GM21423 (cell line): ENCODE measurements at regions not wholly inside any gene's neighbourhood (a gene's known extent, or its start where the extent isn't known, plus 50 kb on each side); places are given as distances from the start of the nearest gene placed in this dataset.

Experiments used
- ATAC-seq: cut with Tn5 transposase; IDR thresholded peaks from one replicate; pipeline ENCODE4 v1.9.1; 2021; ENCODE audit warnings: mild to moderate bottlenecking, moderate library complexity; ENCODE audit not compliant: unreplicated experiment

DNA sequence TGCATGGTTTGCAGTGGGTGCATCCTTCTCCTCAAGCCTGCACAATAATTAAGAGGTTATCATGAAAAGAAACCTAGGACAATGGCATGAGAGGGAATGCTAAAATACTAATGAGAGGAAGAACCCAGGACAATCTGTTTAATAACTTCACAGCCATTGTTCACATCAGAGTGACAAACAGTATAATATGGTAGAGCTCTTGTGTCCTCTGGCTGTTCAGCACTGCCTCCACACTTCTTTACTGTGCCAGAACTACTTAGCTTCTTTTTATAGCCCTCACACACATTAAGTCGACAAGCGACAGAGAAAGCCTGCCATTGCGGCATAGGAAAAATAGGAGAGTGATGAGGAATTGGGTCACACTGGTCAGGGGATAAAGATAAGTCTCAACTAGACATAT is 65.0 kb upstream of the MEIS2 start:
- no peak for ATAC-seq

DNA sequence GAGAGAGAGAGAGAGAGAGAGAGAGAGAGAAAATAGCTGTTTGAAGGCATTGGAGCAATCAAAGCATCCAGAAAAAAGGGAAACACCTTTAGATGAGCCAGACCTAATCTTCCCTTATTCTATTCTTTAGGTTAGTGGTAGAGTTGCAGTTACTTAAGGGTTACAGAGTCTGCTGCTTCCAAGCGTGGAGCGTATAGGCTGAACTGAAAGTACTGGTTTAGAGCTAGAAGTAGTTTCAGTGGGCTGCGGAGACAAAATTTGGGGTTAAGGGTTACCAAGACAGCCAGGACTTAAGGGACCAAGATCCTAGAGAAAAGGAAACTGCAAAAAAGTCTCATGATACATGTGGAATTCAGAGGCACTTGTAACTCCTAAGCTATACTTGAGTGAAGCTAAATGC is 66.1 kb upstream of the MEIS2 start:
- ATAC-seq = no peak

DNA sequence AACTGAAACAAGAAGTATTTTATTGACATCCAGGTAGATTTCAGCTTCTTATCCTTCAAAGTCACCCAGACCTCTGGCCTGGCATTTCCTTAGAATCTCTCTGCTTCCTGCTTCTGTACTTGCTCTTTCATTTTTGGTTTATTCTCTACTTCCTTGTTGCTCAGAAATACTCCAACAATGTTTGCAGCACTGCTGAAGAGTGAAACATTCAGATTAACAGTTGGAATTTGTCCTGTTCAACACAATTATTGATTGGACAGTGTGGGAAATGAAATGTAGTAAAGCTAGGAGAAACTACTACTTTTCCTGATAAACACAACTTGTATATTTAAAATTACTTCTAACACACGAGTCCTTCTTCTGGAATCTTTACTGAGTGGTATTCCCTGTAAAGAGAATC is 81.0 kb upstream of the MEIS2 start:
- no peak for ATAC-seq

DNA sequence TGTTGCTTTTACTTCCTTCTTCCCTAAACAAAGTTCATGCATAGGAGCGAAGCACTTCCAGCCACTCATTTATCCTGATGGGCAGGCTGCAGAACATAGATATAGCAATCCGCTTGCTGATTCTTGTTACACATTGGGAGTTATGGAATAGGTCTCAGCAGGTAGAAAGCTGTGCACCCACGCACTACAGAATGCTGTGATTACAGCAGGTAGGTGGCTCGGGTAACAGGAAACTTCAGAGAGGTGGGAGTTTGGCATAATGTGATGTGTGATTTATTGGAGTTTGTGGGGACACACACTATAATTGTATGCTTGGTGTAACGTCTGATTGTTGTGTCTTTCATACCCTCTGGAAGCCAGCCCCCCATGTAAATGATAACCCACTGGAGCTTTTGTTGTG is 99.2 kb upstream of the MEIS2 start:
- ATAC-seq = no peak

DNA sequence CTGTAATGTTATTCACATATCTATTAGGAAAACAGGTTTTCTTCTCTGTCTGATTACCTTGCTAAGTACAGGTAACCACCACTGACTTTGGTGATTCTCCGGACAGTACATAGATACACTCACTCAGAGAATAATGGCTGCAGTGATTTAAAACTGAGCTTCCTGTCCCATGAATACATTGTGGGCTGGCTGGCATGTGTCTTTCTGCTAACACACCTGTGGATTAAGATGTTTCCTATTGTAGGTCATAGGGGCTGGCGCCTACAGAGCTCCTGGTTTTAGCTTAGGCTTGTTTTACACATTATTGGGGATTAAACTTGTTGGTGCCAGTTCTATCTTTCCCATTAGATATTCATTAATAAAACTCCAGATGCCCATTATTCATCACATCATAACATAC is 102.7 kb upstream of the MEIS2 start:
- ATAC-seq = no peak

DNA sequence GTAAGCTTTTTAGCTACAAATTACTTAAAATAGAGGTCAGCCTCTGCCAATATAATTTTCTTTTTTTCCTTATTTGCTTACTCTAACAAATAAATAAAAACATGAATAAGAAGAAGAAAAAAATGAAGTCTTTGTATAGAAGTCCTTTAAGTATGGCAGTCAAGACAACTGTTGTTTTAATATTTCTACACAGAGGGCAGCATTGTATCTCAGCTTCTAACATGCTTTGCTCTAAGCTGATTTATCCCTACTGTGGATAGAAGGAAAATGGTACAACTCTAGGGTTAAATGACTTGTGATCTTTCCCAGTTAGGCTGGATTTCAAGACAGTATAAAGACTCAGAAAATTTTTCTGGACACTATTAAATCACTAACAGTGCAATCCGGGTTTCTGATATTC is 104.3 kb upstream of the MEIS2 start:
- ATAC-seq = no peak

DNA sequence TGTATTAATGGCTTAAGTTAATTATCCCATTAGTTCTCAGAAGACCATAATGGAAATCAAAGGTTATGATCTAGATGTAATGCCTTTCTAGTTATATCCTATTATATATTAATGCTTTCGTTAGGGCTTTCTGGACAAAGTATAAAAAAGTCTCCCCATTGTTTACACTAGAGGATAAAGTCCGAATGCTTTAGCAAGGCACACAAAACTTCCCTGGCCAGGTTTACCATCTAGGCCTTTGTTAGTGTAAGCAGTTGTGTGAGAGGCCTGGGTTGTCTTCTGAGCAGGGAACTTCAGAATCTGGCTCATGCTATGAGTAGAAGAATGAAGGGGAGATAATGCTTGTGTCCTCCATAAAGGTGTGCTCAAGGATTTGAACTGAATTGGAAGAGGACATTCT is 106.3 kb upstream of the MEIS2 start:
- no peak for ATAC-seq

DNA sequence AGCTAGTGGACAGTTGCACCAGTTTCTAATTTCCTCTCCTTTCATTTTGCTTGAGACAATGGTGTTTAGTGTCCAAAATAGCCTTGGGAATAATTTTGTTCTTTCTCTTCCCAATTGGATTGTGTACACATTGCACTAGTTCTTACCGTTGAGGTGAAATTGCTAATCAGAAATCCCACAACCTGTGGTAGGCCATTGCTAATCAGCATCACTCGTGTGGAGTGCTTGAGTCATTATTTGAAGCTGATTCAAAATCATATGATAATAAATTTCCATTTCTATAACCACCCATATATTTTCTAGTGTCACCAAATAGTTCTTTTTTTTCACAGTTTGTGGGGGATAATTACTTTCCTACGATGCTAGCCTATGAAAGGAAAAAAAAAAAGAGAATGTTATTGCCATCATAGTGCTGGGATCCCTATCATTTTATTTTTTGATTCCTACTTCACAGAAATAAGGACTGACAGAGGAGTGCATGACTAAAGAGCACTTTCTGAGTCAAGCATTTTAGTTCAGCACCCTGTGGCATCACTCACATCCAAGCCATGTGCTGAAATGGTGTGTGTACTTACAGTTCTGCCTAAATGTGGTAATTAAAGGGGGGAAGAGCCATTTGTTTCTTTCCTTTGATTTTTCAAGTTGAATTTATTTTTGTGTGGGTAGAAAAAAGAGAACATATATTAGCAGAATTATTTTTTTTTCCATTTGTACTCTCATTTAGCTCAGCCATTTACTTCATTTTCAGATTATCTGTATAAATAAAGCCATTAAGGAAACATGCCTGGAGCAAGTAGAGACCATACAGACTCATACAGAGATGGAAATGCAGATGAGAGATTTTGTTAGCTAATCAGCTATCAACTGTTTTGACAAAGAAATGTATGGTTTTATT is 108.0 kb upstream of the MEIS2 start:
- ATAC-seq = no peak

DNA sequence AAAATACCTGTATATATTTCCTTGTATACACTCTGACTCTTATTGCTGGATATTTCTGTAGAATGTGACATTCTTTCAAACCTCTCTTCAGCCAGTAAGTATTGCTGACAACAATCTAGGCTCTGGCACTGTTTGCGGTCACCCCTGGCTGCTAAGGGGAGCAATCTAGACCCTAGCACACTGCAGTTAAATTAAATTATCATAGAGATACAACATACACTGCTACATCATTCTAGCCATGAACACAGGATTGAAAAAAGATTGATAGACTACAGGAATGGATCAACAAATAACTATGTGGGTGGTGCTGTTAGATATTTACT is 108.7 kb upstream of the MEIS2 start:
- ATAC-seq = no peak

DNA sequence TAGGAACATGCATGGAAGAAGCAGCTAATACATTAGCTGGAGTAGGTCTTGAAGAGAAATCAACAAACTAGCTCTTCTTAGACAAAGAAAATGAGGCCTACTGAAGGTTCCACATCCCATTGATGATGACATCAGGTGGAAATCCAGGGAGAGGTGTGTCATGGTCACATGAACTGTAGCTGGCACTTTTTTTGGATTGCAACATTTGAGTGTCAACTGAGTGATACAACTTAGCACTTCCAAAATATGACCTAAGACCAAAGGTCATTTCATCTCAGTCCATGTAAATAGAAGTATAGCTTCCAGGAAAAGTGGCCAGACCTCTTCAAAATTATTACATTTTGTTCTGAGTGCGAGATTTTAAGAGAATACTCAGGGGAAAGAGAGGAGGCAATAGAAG is 117.2 kb upstream of the MEIS2 start:
- ATAC-seq = no peak

DNA sequence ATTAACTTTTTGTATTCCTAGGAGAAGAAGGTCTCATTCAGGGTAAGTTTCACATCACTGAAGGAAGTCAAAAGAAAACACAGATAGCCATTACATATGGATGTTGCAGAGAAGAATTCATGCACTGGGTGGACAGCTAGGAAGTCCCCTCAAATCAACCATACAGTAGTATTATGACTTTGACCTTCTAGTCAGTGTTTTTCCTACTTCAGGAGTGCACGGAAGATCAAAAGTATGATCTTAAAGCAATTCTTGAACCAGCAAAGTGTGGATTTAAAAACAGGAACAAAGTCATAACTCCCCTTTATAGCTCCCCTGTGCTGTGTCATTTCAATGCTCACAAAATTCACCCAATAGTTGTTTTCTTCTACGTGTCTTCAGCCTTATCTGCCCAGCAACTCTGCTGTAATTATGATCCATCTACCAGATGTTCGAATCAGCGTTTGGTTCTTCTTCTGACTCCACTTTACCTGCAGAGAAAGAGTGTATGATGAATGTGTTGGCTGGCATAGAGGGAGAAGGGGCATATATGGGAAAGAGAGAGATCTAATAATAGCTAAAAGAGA is 118.1 kb upstream of the MEIS2 start:
- no peak for ATAC-seq

DNA sequence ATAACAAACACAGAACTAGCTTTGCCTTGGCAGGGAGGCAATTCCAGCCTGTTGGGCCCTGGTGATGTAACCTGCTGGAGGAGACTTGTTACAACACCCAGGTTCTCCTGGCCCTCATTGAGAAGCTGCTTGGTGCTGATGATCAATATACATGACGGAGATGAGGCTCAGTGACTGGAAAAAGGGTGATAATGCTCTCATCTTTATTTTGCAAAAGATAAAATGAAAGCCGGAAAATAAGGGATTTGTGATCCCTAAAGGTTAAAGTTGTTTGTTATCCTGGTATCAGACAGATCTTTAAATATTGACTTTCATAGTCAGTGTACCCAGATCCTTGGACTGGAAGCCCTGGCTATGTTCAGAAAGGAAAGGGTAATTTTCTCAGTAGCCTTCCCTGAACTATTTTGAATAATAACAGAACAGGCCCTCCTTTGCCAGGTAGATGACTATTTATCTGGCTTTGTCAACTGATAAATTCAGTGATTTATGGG is 118.9 kb upstream of the MEIS2 start:
- no peak for ATAC-seq

DNA sequence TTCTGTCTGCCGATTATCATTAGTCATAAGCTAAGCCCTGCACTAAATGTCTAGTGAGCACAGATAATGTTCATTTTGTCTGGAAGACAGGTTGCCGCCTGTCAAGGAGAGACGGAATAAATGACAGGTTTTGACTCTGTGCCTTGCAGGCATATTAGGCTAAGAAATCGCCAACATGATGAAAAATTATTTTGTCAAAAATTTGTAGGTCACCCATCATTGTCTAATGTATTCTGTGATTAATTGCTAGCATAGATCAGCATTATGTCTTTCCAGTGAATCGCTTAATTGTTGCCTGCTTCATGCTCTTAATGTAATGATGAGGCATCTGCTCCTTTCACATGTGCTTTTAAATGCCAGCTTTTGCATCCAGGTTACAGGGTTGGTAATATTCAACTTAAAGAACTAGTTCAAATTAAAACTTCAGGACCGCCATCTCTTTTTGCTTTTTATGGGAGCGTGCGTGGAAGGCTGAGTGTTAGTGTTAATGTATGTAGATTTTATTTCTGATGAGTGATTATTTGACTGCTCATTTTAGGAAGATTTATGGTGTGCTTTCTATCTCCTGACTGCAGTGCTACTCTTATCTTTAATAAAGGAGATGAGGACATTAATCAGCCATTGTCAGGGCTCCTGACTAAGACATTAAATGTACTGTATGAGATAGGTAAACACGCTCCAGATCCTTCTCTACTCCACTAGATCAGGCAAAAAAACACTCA is 120.8 kb upstream of the MEIS2 start:
- ATAC-seq = no peak

DNA sequence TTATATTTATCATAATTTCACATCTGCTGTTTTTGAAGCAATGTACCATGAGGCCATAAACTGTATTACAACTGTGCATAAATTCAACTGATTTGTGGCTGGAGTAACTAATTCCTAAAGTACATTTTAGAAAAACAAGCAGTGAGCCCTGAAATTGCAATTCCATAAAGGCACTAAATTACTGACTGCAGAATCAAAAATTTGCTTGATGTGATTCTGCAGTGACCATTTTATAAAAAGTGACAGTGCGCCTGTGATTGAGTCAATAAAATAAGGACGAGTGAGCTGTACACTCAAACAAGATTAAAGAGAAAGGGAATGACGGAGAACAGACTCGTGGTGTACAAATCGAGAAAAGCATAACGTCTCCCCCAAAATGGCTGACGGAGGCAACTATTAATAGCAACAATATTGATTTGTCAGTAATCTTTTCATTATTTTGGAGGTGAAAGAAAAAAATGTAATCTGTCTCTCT is 121.4 kb upstream of the MEIS2 start:
- ATAC-seq = no peak

DNA sequence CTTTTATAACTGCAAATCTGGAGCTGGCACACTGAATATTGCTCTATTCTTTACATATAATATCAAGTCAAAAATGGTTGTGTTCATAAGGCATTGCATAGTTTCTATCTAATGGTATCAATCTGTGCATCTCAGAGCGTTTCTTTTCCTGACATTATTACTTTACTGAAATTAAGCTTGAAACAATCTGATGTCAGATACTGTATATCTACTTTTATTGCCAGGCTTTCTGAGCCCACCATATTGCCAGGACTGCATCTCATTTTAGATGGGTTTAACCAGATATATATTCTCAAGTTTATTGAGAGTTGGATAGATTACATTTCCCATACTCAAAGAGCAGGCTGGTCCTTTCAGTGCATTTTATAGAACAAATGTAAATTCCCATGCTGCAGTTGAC is 122.7 kb upstream of the MEIS2 start:
- ATAC-seq = no peak

DNA sequence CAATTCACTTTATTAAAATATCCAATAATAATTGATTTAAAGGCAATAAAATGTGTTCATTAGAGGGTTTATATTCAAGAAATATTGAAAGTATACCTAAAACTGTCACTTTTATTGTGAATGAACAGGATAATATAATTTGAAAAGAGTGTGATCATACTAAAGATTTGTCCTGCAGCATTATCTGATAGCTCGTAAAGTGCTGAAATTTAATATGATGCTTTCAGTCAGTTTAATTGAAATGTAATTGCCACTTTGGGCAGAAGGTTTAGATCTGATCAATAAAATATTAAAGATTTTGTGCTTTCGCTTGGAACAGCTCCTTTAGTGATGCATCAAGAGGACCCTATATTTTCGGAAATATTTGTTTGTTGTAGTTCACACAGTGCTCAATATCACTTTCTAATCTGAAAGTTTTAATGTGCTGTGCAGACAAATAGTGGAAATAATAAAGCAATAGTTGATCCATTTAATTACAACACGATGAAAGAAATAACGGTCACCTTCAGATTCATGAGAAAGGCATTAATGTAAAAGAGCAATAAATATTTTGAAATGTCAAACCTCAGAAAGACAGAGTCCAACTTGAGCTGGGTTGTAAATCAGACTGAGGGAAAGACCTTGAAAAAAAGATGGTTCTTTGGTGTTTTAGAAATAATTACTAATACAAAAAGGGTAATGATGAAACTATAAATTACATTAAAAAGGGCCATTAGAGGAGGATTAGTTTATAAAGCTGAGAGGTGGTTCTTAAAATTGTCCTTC is 129.7 kb upstream of the MEIS2 start:
- ATAC-seq = no peak

DNA sequence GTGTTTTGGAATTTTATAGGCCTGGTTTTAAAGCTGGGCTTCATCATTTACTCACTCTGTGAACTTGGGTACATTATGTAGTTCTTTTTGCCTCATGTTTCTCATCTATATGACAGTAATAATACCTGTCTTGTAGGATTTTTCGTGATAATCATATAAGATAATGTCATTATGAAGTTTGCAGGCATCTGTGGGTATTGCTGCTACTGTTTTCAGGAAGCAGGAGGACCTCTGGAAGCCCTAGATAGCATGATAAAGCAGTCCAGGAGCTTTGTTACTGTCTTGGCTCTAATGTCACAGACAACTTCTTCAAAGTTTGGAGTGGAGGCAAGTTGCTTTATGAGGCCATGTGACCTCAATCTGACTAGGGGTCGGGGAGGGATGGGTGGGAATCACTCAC is 145.0 kb upstream of the MEIS2 start:
- no peak for ATAC-seq

DNA sequence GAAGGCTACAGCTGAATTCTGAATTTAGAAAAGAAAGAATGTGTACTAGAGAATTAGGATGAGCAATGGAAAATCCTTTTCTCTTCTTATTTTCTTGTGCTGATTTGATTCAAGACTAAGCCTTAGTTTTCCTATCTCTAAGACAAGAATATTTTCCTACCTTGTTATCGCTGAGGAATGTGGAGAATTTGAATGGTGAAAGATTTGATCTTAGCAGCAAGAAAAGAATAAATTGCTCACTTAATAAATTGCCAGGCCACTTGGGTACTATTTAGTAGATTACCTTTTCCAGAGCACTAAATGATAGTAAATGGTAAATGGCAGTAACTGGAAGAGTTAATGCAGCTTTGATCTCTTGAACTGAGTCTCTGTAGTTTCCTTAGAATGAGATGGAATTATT is 145.7 kb upstream of the MEIS2 start:
- no peak for ATAC-seq

DNA sequence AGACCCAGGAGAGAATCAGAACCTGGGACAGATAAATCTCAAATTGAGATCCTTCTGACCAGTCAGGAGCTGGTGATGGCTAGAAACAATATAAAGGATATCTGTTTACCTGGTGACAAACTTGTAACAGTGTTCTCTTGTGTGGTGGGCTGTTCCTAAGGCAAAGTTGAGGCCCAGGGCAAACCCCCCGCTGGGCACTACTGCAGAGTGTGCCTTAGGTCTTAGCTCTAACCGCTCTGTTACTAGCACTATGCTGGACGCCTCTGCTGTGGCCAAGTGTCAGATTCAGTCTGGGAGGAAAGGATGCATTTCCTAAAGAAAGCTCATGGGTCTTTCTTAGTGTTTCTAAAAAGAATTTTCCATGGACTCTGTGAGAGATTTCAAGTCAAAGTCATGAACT is 146.5 kb upstream of the MEIS2 start:
- no peak for ATAC-seq

DNA sequence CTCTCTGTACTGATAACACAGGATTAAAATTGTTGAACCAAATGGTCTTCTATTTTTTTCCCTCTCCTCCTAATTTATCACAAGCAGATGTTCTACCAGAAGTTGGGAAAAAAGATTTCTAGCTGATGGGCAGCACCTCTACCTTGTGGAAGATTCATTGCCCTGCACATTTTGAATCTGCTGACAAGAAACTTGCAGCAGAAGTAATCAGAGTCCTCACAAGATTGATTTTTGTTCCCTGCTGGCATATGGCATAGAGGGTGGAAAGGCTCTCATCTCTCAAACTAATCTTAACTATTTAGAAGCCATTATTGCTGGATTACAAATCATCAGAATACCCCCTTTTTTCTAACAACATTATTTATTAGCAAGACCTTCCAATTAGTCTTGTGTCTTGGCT is 148.9 kb upstream of the MEIS2 start:
- ATAC-seq = no peak

DNA sequence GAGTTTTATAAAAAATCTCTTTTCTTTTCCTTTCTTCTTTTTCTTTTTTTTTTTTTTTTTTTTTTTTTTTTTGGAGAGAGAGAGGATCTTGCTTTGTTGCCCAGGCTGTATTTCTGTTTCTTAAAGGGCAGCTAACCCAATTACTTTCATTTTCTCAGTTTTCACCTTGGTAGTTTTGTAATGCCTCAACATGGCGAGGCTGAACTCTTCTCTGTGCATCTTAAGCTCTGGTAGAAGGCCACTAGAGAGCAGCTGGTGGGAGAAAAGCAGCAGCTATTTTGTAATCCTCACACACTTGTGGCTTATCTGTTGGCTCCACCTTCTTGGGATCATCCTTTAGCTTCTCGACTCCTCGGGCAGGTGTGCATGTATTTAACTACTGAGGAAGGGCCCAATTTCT is 152.2 kb upstream of the MEIS2 start:
- no peak for ATAC-seq
